ENCODE measurements at regions not wholly inside any gene's neighbourhood (a gene's known extent, or its start where the extent isn't known, plus 50 kb on each side); places are given as distances from the start of the nearest gene placed in this dataset.

DNA sequence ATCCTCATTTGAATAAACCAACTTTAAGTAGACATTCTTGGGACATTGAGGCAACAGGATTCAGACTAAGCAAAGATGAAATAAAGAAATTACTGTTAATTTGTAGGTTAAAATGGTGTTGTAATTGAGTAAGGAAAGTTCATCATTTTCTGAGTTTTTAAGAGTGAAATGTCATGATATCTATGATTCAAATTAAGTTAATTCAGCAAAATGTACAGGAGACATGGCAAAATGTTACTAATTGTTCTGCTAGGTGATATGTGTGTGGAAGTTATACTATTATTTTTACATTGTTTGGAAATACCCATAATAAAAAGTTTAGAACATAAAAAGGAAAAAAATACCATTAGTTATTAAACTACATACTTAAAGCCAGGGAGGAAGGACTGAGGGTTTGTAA, 55.0 kb upstream of the EGLN3 start:
- TF ChIP-seq, protein P1, sequence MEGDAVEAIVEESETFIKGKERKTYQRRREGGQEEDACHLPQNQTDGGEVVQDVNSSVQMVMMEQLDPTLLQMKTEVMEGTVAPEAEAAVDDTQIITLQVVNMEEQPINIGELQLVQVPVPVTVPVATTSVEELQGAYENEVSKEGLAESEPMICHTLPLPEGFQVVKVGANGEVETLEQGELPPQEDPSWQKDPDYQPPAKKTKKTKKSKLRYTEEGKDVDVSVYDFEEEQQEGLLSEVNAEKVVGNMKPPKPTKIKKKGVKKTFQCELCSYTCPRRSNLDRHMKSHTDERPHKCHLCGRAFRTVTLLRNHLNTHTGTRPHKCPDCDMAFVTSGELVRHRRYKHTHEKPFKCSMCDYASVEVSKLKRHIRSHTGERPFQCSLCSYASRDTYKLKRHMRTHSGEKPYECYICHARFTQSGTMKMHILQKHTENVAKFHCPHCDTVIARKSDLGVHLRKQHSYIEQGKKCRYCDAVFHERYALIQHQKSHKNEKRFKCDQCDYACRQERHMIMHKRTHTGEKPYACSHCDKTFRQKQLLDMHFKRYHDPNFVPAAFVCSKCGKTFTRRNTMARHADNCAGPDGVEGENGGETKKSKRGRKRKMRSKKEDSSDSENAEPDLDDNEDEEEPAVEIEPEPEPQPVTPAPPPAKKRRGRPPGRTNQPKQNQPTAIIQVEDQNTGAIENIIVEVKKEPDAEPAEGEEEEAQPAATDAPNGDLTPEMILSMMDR (conservative IDR thresholded peaks at IDR 0.05), result no peak
- no peak for TF ChIP-seq EZH2 (IDR thresholded peaks at IDR 0.05; ENCODE audit: low read depth)
